H1 (cell line): ENCODE measurements at regions not wholly inside any gene's neighbourhood (a gene's known extent, or its start where the extent isn't known, plus 50 kb on each side); places are given as distances from the start of the nearest gene placed in this dataset.
A peak's percentile ranks its signal among the peaks of the same experiment; 100 is the strongest.

Experiments used
- CTCF ChIA-PET: fragments of 300-600 bp; sonication (Branson Sonifier 250); formaldehyde crosslinking; loops from one replicate; lab custom pipeline; 2021; ENCODE audit not compliant: partially characterized antibody; lab: Charles Lee
- POLR2A ChIA-PET: fragments of 300-600 bp; sonication (Branson Sonifier 250); formaldehyde crosslinking; loops from one replicate; lab custom pipeline; 2021; ENCODE audit warnings: inconsistent platforms; ENCODE audit not compliant: partially characterized antibody; lab: Charles Lee
- DNase-seq, 2 experiments: peaks; one replicate each; pipeline versions ENCODE4 v3.0.0 to v3.0.0-alpha.2; 2010 to 2022; ENCODE audit warnings: low spot score in 2 of 2, low read depth in 1 of 2, mixed read lengths in 1 of 2
- FAIRE-seq: peaks from 2 replicates; lab custom pipeline; 2011; peaks lifted over from hg19 to GRCh38; lab: Jason Lieb, UNC
- H2AFZ ChIP-seq: 2 replicates; pipeline ENCODE4 v1.8.1; 2012; ENCODE audit warnings: low read length, inconsistent platforms
- H2AK5ac ChIP-seq: 2 replicates; pipeline ENCODE4 v1.6.1; 2013; ENCODE audit warnings: low read depth, low read length
- H2BK120ac ChIP-seq: replicated peaks from 2 replicates; pipeline ENCODE3; 2013; ENCODE audit warnings: low read depth, low read length, inconsistent platforms
- H2BK12ac ChIP-seq: 2 replicates; pipeline ENCODE4 v1.6.1; 2013; ENCODE audit warnings: low read depth, low read length
- H2BK15ac ChIP-seq: 2 replicates; pipeline ENCODE4 v1.6.1; 2013; ENCODE audit warnings: low read length
- H2BK20ac ChIP-seq: 2 replicates; pipeline ENCODE4 v1.6.1; 2013; ENCODE audit warnings: low read length
- H2BK5ac ChIP-seq: 2 replicates; pipeline ENCODE4 v1.6.1; 2013; ENCODE audit warnings: low read depth, low read length
- H3K14ac ChIP-seq: 2 replicates; pipeline ENCODE4 v1.6.1; 2013; ENCODE audit warnings: inconsistent platforms; ENCODE audit not compliant: insufficient read length
- H3K18ac ChIP-seq: 2 replicates; pipeline ENCODE4 v1.6.1; 2013; ENCODE audit warnings: low read length; ENCODE audit errors: extremely low read depth
- H3K23ac ChIP-seq: 2 replicates; pipeline ENCODE4 v1.6.1; 2013; ENCODE audit warnings: inconsistent platforms; ENCODE audit not compliant: insufficient read length
- H3K23me2 ChIP-seq: 2 replicates; pipeline ENCODE4 v1.6.1; 2013; ENCODE audit warnings: low read depth, low read length
- H3K27ac ChIP-seq: 2 replicates; pipeline ENCODE4 v1.6.1; 2011; ENCODE audit warnings: low read depth, low read length, inconsistent platforms
- H3K27me3 ChIP-seq, 4 experiments: replicated peaks in 1 of 4; 1 replicate in 1 of 4; 2 replicates in 3 of 4; pipeline versions ENCODE4 v1.6.1 to v1.8.1; 2011 to 2013; ENCODE audit warnings: low read length in 3 of 4, mild to moderate bottlenecking in 3 of 4, inconsistent platforms in 2 of 4, mixed read lengths in 2 of 4, moderate library complexity in 1 of 4; ENCODE audit not compliant: control insufficient read depth in 3 of 4, insufficient read depth in 3 of 4; ENCODE audit errors: extremely low read depth in 1 of 4
- H3K36me3 ChIP-seq, 4 experiments: 2 replicates each; pipeline versions ENCODE4 v1.6.1 to v1.8.1; 2011 to 2013; ENCODE audit warnings: mild to moderate bottlenecking in 4 of 4, low read length in 3 of 4, moderate library complexity in 2 of 4, control low read depth in 1 of 4, inconsistent platforms in 1 of 4; ENCODE audit not compliant: insufficient read depth in 4 of 4, control insufficient read depth in 2 of 4
- H3K4ac ChIP-seq: replicated peaks from 2 replicates; pipeline ENCODE3; 2013; ENCODE audit warnings: low read length, low read depth, mixed read lengths, inconsistent platforms; ENCODE audit not compliant: insufficient read length
- H3K4me1 ChIP-seq, 4 experiments: replicated peaks in 1 of 4; 1 replicate in 1 of 4; 2 replicates in 3 of 4; pipeline versions ENCODE4 v1.6.1 to v1.8.1; 2011 to 2013; ENCODE audit warnings: low read length in 3 of 4, inconsistent platforms in 2 of 4, mixed read lengths in 1 of 4; ENCODE audit not compliant: insufficient read depth in 4 of 4, control insufficient read depth in 3 of 4
- H3K4me2 ChIP-seq, 2 experiments: 2 replicates each; pipeline versions ENCODE4 v1.6.1 to v1.8.1; 2011 to 2013; ENCODE audit warnings: low read depth in 2 of 2, low read length in 2 of 2, control low read depth in 1 of 2, inconsistent platforms in 1 of 2, mild to moderate bottlenecking in 1 of 2; ENCODE audit not compliant: insufficient read depth in 1 of 2
- H3K4me3 ChIP-seq, 4 experiments: fragments of 200-600, 300-600 bp in 1 of 4; sonication (generic), shearing (Covaris generic), sonication (Bioruptor Twin) in 1 of 4; 2 replicates each; pipeline versions ENCODE4 v1.5.1 to v1.8.1; 2011 to 2016; ENCODE audit warnings: low read length in 4 of 4, low read depth in 3 of 4, control low read depth in 2 of 4, inconsistent platforms in 2 of 4, mild to moderate bottlenecking in 2 of 4, mixed read lengths in 1 of 4, moderate library complexity in 1 of 4; ENCODE audit not compliant: insufficient read depth in 2 of 4; ENCODE audit errors: extremely low read depth in 1 of 4
- H3K56ac ChIP-seq: replicated peaks from 2 replicates; pipeline ENCODE3; 2013; ENCODE audit warnings: low read depth, mild to moderate bottlenecking, mixed read lengths, low read length, inconsistent platforms; ENCODE audit not compliant: insufficient read length
- H3K79me1 ChIP-seq: 2 replicates; pipeline ENCODE4 v1.6.1; 2013; ENCODE audit warnings: low read depth, low read length, control low read depth
- H3K79me2 ChIP-seq, 2 experiments: 2 replicates each; pipeline versions ENCODE4 v1.6.1 to v1.8.1; 2012 to 2013; ENCODE audit warnings: low read length in 2 of 2, mild to moderate bottlenecking in 2 of 2, inconsistent platforms in 1 of 2; ENCODE audit not compliant: insufficient read depth in 2 of 2, control insufficient read depth in 1 of 2
- H3K9ac ChIP-seq, 4 experiments: replicated peaks in 1 of 4; 1 replicate in 1 of 4; 2 replicates in 3 of 4; pipeline versions ENCODE4 v1.6.1 to v1.8.1; 2011 to 2013; ENCODE audit warnings: low read depth in 3 of 4, low read length in 3 of 4, control low read depth in 2 of 4, mild to moderate bottlenecking in 2 of 4, moderate library complexity in 2 of 4, inconsistent platforms in 1 of 4; ENCODE audit errors: extremely low read depth in 1 of 4
- H3K9me3 ChIP-seq, 2 experiments: 2 replicates each; pipeline versions ENCODE4 v1.6.1 to v1.8.1; 2012 to 2013; ENCODE audit warnings: mild to moderate bottlenecking in 2 of 2, moderate library complexity in 2 of 2, control low read depth in 1 of 2, inconsistent platforms in 1 of 2, low read depth in 1 of 2, low read length in 1 of 2, mixed read lengths in 1 of 2; ENCODE audit not compliant: insufficient read depth in 2 of 2
- H4K20me1 ChIP-seq, 2 experiments: replicated peaks in 1 of 2; 2 replicates each; pipeline versions ENCODE3 to v1.8.1; 2011 to 2013; ENCODE audit warnings: inconsistent platforms in 2 of 2, low read length in 2 of 2, mild to moderate bottlenecking in 1 of 2; ENCODE audit not compliant: insufficient read depth in 2 of 2, control insufficient read depth in 1 of 2
- H4K5ac ChIP-seq: 2 replicates; pipeline ENCODE4 v1.6.1; 2013; ENCODE audit warnings: low read length, low read depth, mixed read lengths, inconsistent platforms; ENCODE audit not compliant: insufficient read length
- H4K8ac ChIP-seq: 2 replicates; pipeline ENCODE4 v1.8.0; 2013; ENCODE audit warnings: mild to moderate bottlenecking, moderate library complexity, low read length, inconsistent platforms; ENCODE audit not compliant: insufficient read depth; ENCODE audit errors: extremely low read depth
- H4K91ac ChIP-seq: replicated peaks from 2 replicates; pipeline ENCODE3; 2013; ENCODE audit warnings: low read length, mixed read lengths, inconsistent platforms; ENCODE audit not compliant: insufficient read length
- CEBPB ChIP-seq: IDR thresholded peaks from 2 replicates; pipeline ENCODE4 v1.6.1; 2012; ENCODE audit warnings: low read depth, low read length
- CTBP2 ChIP-seq: IDR thresholded peaks from 2 replicates; pipeline ENCODE4 v1.7.0; 2011; ENCODE audit warnings: borderline replicate concordance, mild to moderate bottlenecking, moderate library complexity, mixed read lengths, low read length; ENCODE audit not compliant: insufficient read depth, insufficient read length
- FOSL1 ChIP-seq: IDR thresholded peaks from 2 replicates; pipeline ENCODE4 v1.6.1; 2011; ENCODE audit warnings: mild to moderate bottlenecking, low read depth, low read length, moderate library complexity; ENCODE audit not compliant: insufficient read depth
- GABPA ChIP-seq: IDR thresholded peaks from 2 replicates; pipeline ENCODE4 v1.6.1; 2011; ENCODE audit warnings: mild to moderate bottlenecking, low read length, moderate library complexity, borderline replicate concordance; ENCODE audit not compliant: insufficient read depth
- HDAC2 ChIP-seq, 2 experiments: fragments of 300-600 bp in 1 of 2; sonication (generic) in 1 of 2; IDR thresholded peaks; 2 replicates each; pipeline ENCODE4 v1.6.1; 2011 to 2012; ENCODE audit warnings: low read depth in 2 of 2, low read length in 2 of 2, mild to moderate bottlenecking in 2 of 2, moderate library complexity in 2 of 2, borderline replicate concordance in 1 of 2, inconsistent platforms in 1 of 2
- JUN ChIP-seq: IDR thresholded peaks from 2 replicates; pipeline ENCODE4 v1.6.1; 2011; ENCODE audit warnings: low read depth, mild to moderate bottlenecking, improper control_type of control experiment, low read length
- MAFK ChIP-seq: IDR thresholded peaks from 2 replicates; pipeline ENCODE4 v1.6.1; 2012; ENCODE audit warnings: low read depth, mild to moderate bottlenecking, improper control_type of control experiment, low read length
- POLR2AphosphoS5 ChIP-seq: IDR thresholded peaks from 2 replicates; pipeline ENCODE4 v1.6.1; 2011; ENCODE audit warnings: low read depth, low read length
- RNF2 ChIP-seq: fragments of 200-900, 300-1000 bp; sonication (generic); IDR thresholded peaks from 2 replicates; pipeline ENCODE4 v1.7.1; 2016; ENCODE audit warnings: borderline replicate concordance, low read depth, mild to moderate bottlenecking, antibody characterized with exemption, low read length; ENCODE audit not compliant: poor library complexity, severe bottlenecking; ENCODE audit errors: missing control alignments
- SIRT6 ChIP-seq: IDR thresholded peaks from one replicate; pipeline ENCODE4 v1.7.1; 2012; ENCODE audit warnings: low read length, inconsistent platforms
- SP1 ChIP-seq: IDR thresholded peaks from 2 replicates; pipeline ENCODE4 v1.6.1; 2011; ENCODE audit warnings: low read depth, low read length
- SP4 ChIP-seq: IDR thresholded peaks from 2 replicates; pipeline ENCODE4 v1.6.1; 2012; ENCODE audit warnings: low read length, inconsistent platforms
- TEAD4 ChIP-seq: IDR thresholded peaks from 2 replicates; pipeline ENCODE4 v1.6.1; 2012; ENCODE audit warnings: low read depth, low read length, inconsistent platforms, mixed read lengths
- WGBS, 2 experiments: shearing (Covaris generic) in 1 of 2; methylation state at CpG; one replicate each; pipeline versions ENCODE4 v1.1.6 to v1.1.7; 2013 to 2015; ENCODE audit warnings: low lambda C conversion rate in 2 of 2, mixed read lengths in 2 of 2, inconsistent platforms in 1 of 2, low coverage in 1 of 2, missing lambda C conversion rate in 1 of 2; ENCODE audit not compliant: insufficient replicate concordance in 2 of 2, insufficient coverage in 1 of 2, insufficient read length in 1 of 2; ENCODE audit errors: extremely low coverage in 1 of 2, missing lambda C conversion rate in 1 of 2; 5-methylcytosine and 5-hydroxymethylcytosine counted together

- no peak overlapping the region for H2BK12ac ChIP-seq
- H4K8ac ChIP-seq: no peak overlapping the region
- H3K27me3 ChIP-seq: no peaks in the 10 kb centered on the region
- no peak overlapping the region for H3K23ac ChIP-seq
- no peak overlapping the region for H2BK15ac ChIP-seq
- DNase-seq: no peak
- peaks cover 0 to 3% (median 0%) of the 10 kb centered on the region in 4 experiments; a peak in 1 of 7 replicates for H3K4me1 ChIP-seq
- no peaks in the 10 kb centered on the region for H3K23me2 ChIP-seq
- CTCF ChIA-PET: no interaction called here
- POLR2A ChIA-PET: no interaction called here
- H3K56ac ChIP-seq: no peak overlapping the region
- H3K4me3 ChIP-seq: no peak overlapping the region
- no peak overlapping the region for H4K5ac ChIP-seq
- no peak for FAIRE-seq
- no peak overlapping the region for H3K4me2 ChIP-seq
- no peak overlapping the region for H2AK5ac ChIP-seq
- no peak overlapping the region for H3K27ac ChIP-seq
- H3K79me1 ChIP-seq: no peaks in the 10 kb centered on the region
- H3K18ac ChIP-seq: no peak overlapping the region
- H4K20me1 ChIP-seq: no peaks in the 10 kb centered on the region
- no peak overlapping the region for H2BK20ac ChIP-seq
- no peak overlapping the region for H2BK5ac ChIP-seq
- no peaks in the 10 kb centered on the region for H3K9me3 ChIP-seq
- H3K4ac ChIP-seq: no peak overlapping the region
- H3K14ac ChIP-seq: no peak overlapping the region
- H3K79me2 ChIP-seq: no peaks in the 10 kb centered on the region
- no peak overlapping the region for H4K91ac ChIP-seq
- H2AFZ ChIP-seq: 0 out of 2 replicates have a peak overlapping the region, but pooled peaks have one; percentile 51
- no peak overlapping the region for H3K9ac ChIP-seq
- H3K36me3 ChIP-seq: no peaks in the 10 kb centered on the region
- WGBS, 2 experiments: 87% methylated on average over 14 of the region's 14 CpGs; no CpG with 5 or more reads in 1 of the 2 experiments
- H2BK120ac ChIP-seq: no peak overlapping the region
- TF ChIP-seq RNF2 (no peak), POLR2AphosphoS5 (no peak), GABPA (no peak), MAFK (no peak), SIRT6 (no peak), CTBP2 (no peak), FOSL1 (no peak), SP4 (no peak), JUN (no peak), CEBPB (no peak), HDAC2 (IDR thresholded peaks at IDR 0.05; ENCODE audit: borderline replicate concordance in 1 of 2, low read depth in 2 of 2, low read length in 2 of 2) (no peak), TEAD4 (no peak), SP1 (no peak)
These were observed 206.6 kb upstream of the PREP start for GRCh38 chr6:105609375-105609991.
